ENCODE measurements at regions not wholly inside any gene's neighbourhood (a gene's known extent, or its start where the extent isn't known, plus 50 kb on each side); places are given as distances from the start of the nearest gene placed in this dataset.

- TF ChIP-seq, protein P1, sequence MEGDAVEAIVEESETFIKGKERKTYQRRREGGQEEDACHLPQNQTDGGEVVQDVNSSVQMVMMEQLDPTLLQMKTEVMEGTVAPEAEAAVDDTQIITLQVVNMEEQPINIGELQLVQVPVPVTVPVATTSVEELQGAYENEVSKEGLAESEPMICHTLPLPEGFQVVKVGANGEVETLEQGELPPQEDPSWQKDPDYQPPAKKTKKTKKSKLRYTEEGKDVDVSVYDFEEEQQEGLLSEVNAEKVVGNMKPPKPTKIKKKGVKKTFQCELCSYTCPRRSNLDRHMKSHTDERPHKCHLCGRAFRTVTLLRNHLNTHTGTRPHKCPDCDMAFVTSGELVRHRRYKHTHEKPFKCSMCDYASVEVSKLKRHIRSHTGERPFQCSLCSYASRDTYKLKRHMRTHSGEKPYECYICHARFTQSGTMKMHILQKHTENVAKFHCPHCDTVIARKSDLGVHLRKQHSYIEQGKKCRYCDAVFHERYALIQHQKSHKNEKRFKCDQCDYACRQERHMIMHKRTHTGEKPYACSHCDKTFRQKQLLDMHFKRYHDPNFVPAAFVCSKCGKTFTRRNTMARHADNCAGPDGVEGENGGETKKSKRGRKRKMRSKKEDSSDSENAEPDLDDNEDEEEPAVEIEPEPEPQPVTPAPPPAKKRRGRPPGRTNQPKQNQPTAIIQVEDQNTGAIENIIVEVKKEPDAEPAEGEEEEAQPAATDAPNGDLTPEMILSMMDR (IDR thresholded peaks at IDR 0.05) = no peak
- no peak for DNase-seq
- H3K4me1 Mint-ChIP-seq = peaks cover 10% of the 10 kb centered on the region
- H3K9me3 Mint-ChIP-seq = peaks cover under 1% of the 10 kb centered on the region
- H3K27ac Mint-ChIP-seq = no peak overlapping the region
- H3K36me3 Mint-ChIP-seq (ENCODE audit: low read depth) = no peaks in the 10 kb centered on the region
- peaks cover 17% of the 10 kb centered on the region for H3K27me3 Mint-ChIP-seq (ENCODE audit: low read depth, poor library complexity)
- no peak overlapping the region for H3K4me3 Mint-ChIP-seq
Measured at GRCh38 chr18:77896586-77897252, 647.1 kb downstream of the GALR1 start.

GRCh38 chr18:77897606-77898005, 648.0 kb downstream of the GALR1 start:
- peaks cover 17% of the 10 kb centered on the region for H3K27me3 Mint-ChIP-seq (ENCODE audit: low read depth, poor library complexity)
- no peaks in the 10 kb centered on the region for H3K9me3 Mint-ChIP-seq

GRCh38 chr18:77899972-77900754, 650.5 kb downstream of the GALR1 start:
- Mint-ChIP-seq H3K27ac (no peak overlapping the region), H3K9me3 (no peaks in the 10 kb centered on the region), H3K4me1 (peaks cover 10% of the 10 kb centered on the region), H3K36me3 (ENCODE audit: low read depth) (no peaks in the 10 kb centered on the region), H3K27me3 (ENCODE audit: low read depth, poor library complexity) (peaks cover 17% of the 10 kb centered on the region), H3K4me3 (peak overlapping the region; percentile 81)
- DNase-seq = peak; percentile 74
- TF ChIP-seq, protein P1 (IDR thresholded peaks at IDR 0.05) = peak; percentile 55

More at GRCh38 chr18:77897606-77898005, 648.0 kb downstream of the GALR1 start:
- Mint-ChIP-seq H3K4me1 (peaks cover 10% of the 10 kb centered on the region), H3K4me3 (no peak overlapping the region), H3K36me3 (ENCODE audit: low read depth) (no peaks in the 10 kb centered on the region), H3K27ac (no peak overlapping the region)
- TF ChIP-seq, protein P1 (IDR thresholded peaks at IDR 0.05) = no peak
- no peak for DNase-seq

DNA sequence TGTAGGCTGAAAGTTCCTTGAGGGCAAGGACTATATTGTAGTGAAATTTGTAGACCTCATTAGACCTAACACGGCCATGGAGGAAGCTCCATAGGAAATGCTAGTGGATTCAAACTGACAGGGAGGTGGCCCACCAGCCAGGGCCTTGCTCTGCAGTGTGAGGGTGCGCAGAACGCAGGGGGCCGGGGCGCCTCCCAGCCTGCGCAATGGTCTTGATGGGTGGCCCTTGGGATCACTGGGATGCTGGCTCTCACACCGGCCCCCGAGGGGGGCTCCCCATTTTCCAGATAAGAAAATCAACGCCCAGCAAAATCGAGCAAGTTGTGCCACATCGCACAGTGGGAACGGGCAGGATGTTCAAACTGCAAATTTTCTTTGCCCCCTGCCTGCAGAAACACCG, 655.4 kb downstream of the GALR1 start:
- H3K9me3 Mint-ChIP-seq = no peaks in the 10 kb centered on the region
- H3K27ac Mint-ChIP-seq = no peak overlapping the region
- H3K36me3 Mint-ChIP-seq (ENCODE audit: low read depth) = no peaks in the 10 kb centered on the region
- H3K4me3 Mint-ChIP-seq = no peak overlapping the region
- H3K4me1 Mint-ChIP-seq = peaks cover 7% of the 10 kb centered on the region
- H3K27me3 Mint-ChIP-seq (ENCODE audit: low read depth, poor library complexity) = peaks cover 13% of the 10 kb centered on the region
- no peak for DNase-seq
- TF ChIP-seq, protein P1 (IDR thresholded peaks at IDR 0.05) = no peak

DNA sequence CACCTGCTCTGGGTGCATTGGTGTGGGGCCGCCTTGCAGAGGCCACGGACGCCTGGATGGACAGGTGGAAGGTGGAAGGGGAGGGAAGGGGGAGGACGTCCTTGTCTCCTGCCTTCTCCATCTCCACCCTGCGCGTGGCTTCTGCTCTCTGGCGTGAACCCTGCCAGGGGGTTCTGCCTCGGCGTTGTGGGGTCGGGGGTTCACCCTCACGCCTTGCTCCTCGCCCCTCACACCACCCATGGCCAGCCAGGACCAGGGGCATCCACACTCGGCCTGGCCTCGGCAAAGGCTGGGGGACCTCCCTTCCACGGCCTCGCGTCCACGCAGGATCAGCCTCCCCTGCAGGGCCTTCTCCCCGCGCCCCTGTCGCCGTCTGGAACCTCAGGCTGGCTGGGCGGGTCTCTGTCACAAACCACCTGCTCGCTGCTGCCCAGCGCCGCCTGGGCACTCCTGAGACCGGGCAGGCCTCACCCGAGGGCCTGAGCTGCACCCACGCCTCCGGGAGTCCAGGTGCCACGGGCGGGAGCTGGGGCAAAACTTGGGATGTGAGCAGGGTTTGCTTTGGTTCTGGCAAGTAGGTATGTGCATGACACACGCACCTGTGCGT, 655.9 kb downstream of the GALR1 start:
- no peaks in the 10 kb centered on the region for H3K36me3 Mint-ChIP-seq (ENCODE audit: low read depth)
- H3K27ac Mint-ChIP-seq = no peak overlapping the region
- no peak overlapping the region for H3K4me3 Mint-ChIP-seq
- TF ChIP-seq, protein P1 (IDR thresholded peaks at IDR 0.05) = no peak
- no peaks in the 10 kb centered on the region for H3K9me3 Mint-ChIP-seq
- H3K27me3 Mint-ChIP-seq (ENCODE audit: low read depth, poor library complexity) = peaks cover 13% of the 10 kb centered on the region
- no peak for DNase-seq
- peaks cover 7% of the 10 kb centered on the region for H3K4me1 Mint-ChIP-seq
